ENCODE measurements at regions not wholly inside any gene's neighbourhood (a gene's known extent, or its start where the extent isn't known, plus 50 kb on each side); places are given as distances from the start of the nearest gene placed in this dataset.
A peak's percentile ranks its signal among the peaks of the same experiment; 100 is the strongest.

- peaks cover 28% of the 10 kb centered on the region for H3K4me1 ChIP-seq (ENCODE audit: control insufficient read depth, insufficient read depth, low read length, unreplicated experiment)
- H3K79me2 ChIP-seq (ENCODE audit: control insufficient read depth, insufficient read depth, low read length, unreplicated experiment), result no peaks in the 10 kb centered on the region
- peak overlapping the region; percentile 99 for H3K27ac ChIP-seq (ENCODE audit: low read depth, low read length)
- H3K4me3 ChIP-seq (ENCODE audit: low read depth, low read length), result peak overlapping the region; percentile 38
- H2AFZ ChIP-seq (ENCODE audit: low read length, unreplicated experiment), result peak overlapping the region; percentile 10
- H3K27me3 ChIP-seq (ENCODE audit: insufficient read depth, low read length), result no peaks in the 10 kb centered on the region
- H3K36me3 ChIP-seq (ENCODE audit: insufficient read depth, low read length), result no peaks in the 10 kb centered on the region
These were observed 128.1 kb upstream of the RPS23 start for GRCh38 chr5:82406205-82406773.

GRCh38 chr5:82405618-82406204 lies 127.6 kb upstream of the RPS23 start:
- peaks cover 28% of the 10 kb centered on the region for H3K4me1 ChIP-seq (ENCODE audit: control insufficient read depth, insufficient read depth, low read length, unreplicated experiment)
- H3K27ac ChIP-seq (ENCODE audit: low read depth, low read length), result peak overlapping the region; percentile 99

GRCh38 chr5:82405161-82405560 lies 127.0 kb upstream of the RPS23 start:
- Histone ChIP-seq H3K36me3 (ENCODE audit: insufficient read depth, low read length) (no peaks in the 10 kb centered on the region), H2AFZ (ENCODE audit: low read length, unreplicated experiment) (no peak overlapping the region), H3K4me3 (ENCODE audit: low read depth, low read length) (peak overlapping the region; percentile 48)

More at GRCh38 chr5:82405618-82406204, 127.6 kb upstream of the RPS23 start:
- Histone ChIP-seq H3K36me3 (ENCODE audit: insufficient read depth, low read length) (no peaks in the 10 kb centered on the region), H3K27me3 (ENCODE audit: insufficient read depth, low read length) (no peaks in the 10 kb centered on the region), H3K79me2 (ENCODE audit: control insufficient read depth, insufficient read depth, low read length, unreplicated experiment) (no peaks in the 10 kb centered on the region), H3K4me3 (ENCODE audit: low read depth, low read length) (peak overlapping the region; percentile 48), H2AFZ (ENCODE audit: low read length, unreplicated experiment) (no peak overlapping the region)

GRCh38 chr5:82404382-82404945 lies 126.3 kb upstream of the RPS23 start:
- no peak overlapping the region for H2AFZ ChIP-seq (ENCODE audit: low read length, unreplicated experiment)
- H3K4me1 ChIP-seq (ENCODE audit: control insufficient read depth, insufficient read depth, low read length, unreplicated experiment), result peaks cover 28% of the 10 kb centered on the region
- H3K27ac ChIP-seq (ENCODE audit: low read depth, low read length), result peak overlapping the region; percentile 99
- H3K36me3 ChIP-seq (ENCODE audit: insufficient read depth, low read length), result no peaks in the 10 kb centered on the region
- H3K27me3 ChIP-seq (ENCODE audit: insufficient read depth, low read length), result no peaks in the 10 kb centered on the region
- no peaks in the 10 kb centered on the region for H3K79me2 ChIP-seq (ENCODE audit: control insufficient read depth, insufficient read depth, low read length, unreplicated experiment)
- peak overlapping the region; percentile 48; the same call in 1 of the 2 replicates for H3K4me3 ChIP-seq (ENCODE audit: low read depth, low read length)

More at GRCh38 chr5:82405161-82405560, 127.0 kb upstream of the RPS23 start:
- peaks cover 28% of the 10 kb centered on the region for H3K4me1 ChIP-seq (ENCODE audit: control insufficient read depth, insufficient read depth, low read length, unreplicated experiment)
- peak overlapping the region; percentile 99 for H3K27ac ChIP-seq (ENCODE audit: low read depth, low read length)
- H3K79me2 ChIP-seq (ENCODE audit: control insufficient read depth, insufficient read depth, low read length, unreplicated experiment), result no peaks in the 10 kb centered on the region
- H3K27me3 ChIP-seq (ENCODE audit: insufficient read depth, low read length), result no peaks in the 10 kb centered on the region

GRCh38 chr5:82403724-82404123 lies 125.6 kb upstream of the RPS23 start:
- Histone ChIP-seq H3K4me3 (ENCODE audit: low read depth, low read length) (no peak overlapping the region), H2AFZ (ENCODE audit: low read length, unreplicated experiment) (no peak overlapping the region), H3K27me3 (ENCODE audit: insufficient read depth, low read length) (no peaks in the 10 kb centered on the region), H3K36me3 (ENCODE audit: insufficient read depth, low read length) (no peaks in the 10 kb centered on the region), H3K27ac (ENCODE audit: low read depth, low read length) (peak overlapping the region; percentile 99; the same call in 1 of the 2 replicates), H3K4me1 (ENCODE audit: control insufficient read depth, insufficient read depth, low read length, unreplicated experiment) (peaks cover 31% of the 10 kb centered on the region), H3K79me2 (ENCODE audit: control insufficient read depth, insufficient read depth, low read length, unreplicated experiment) (no peaks in the 10 kb centered on the region)

GRCh38 chr5:82403026-82403425 lies 124.9 kb upstream of the RPS23 start:
- Histone ChIP-seq H3K36me3 (ENCODE audit: insufficient read depth, low read length) (no peaks in the 10 kb centered on the region), H3K4me3 (ENCODE audit: low read depth, low read length) (no peak overlapping the region), H3K79me2 (ENCODE audit: control insufficient read depth, insufficient read depth, low read length, unreplicated experiment) (no peaks in the 10 kb centered on the region), H3K27me3 (ENCODE audit: insufficient read depth, low read length) (no peaks in the 10 kb centered on the region), H3K4me1 (ENCODE audit: control insufficient read depth, insufficient read depth, low read length, unreplicated experiment) (peaks cover 37% of the 10 kb centered on the region), H3K27ac (ENCODE audit: low read depth, low read length) (no peak overlapping the region), H2AFZ (ENCODE audit: low read length, unreplicated experiment) (no peak overlapping the region)

GRCh38 chr5:82399111-82399510 lies 121.0 kb upstream of the RPS23 start:
- H2AFZ ChIP-seq (ENCODE audit: low read length, unreplicated experiment), result no peak overlapping the region
- H3K27me3 ChIP-seq (ENCODE audit: insufficient read depth, low read length), result no peaks in the 10 kb centered on the region
- no peaks in the 10 kb centered on the region for H3K79me2 ChIP-seq (ENCODE audit: control insufficient read depth, insufficient read depth, low read length, unreplicated experiment)
- H3K4me1 ChIP-seq (ENCODE audit: control insufficient read depth, insufficient read depth, low read length, unreplicated experiment), result peaks cover 26% of the 10 kb centered on the region
- H3K27ac ChIP-seq (ENCODE audit: low read depth, low read length), result no peak overlapping the region
- no peak overlapping the region for H3K4me3 ChIP-seq (ENCODE audit: low read depth, low read length)
- H3K36me3 ChIP-seq (ENCODE audit: insufficient read depth, low read length), result no peaks in the 10 kb centered on the region

GRCh38 chr5:82397741-82398320 lies 119.7 kb upstream of the RPS23 start:
- Histone ChIP-seq H3K79me2 (ENCODE audit: control insufficient read depth, insufficient read depth, low read length, unreplicated experiment) (no peaks in the 10 kb centered on the region), H3K36me3 (ENCODE audit: insufficient read depth, low read length) (no peaks in the 10 kb centered on the region), H3K4me1 (ENCODE audit: control insufficient read depth, insufficient read depth, low read length, unreplicated experiment) (peaks cover 26% of the 10 kb centered on the region), H3K27ac (ENCODE audit: low read depth, low read length) (peak overlapping the region; percentile 93), H2AFZ (ENCODE audit: low read length, unreplicated experiment) (no peak overlapping the region), H3K27me3 (ENCODE audit: insufficient read depth, low read length) (no peaks in the 10 kb centered on the region), H3K4me3 (ENCODE audit: low read depth, low read length) (0 out of 2 replicates have a peak overlapping the region, but pooled peaks have one; percentile 11)

- H3K27ac ChIP-seq (ENCODE audit: low read depth, low read length), result peak overlapping the region; percentile 93
- H3K4me1 ChIP-seq (ENCODE audit: control insufficient read depth, insufficient read depth, low read length, unreplicated experiment), result peaks cover 26% of the 10 kb centered on the region
- peak overlapping the region; percentile 11; the same call in 1 of the 2 replicates for H3K4me3 ChIP-seq (ENCODE audit: low read depth, low read length)
- no peaks in the 10 kb centered on the region for H3K36me3 ChIP-seq (ENCODE audit: insufficient read depth, low read length)
- no peaks in the 10 kb centered on the region for H3K79me2 ChIP-seq (ENCODE audit: control insufficient read depth, insufficient read depth, low read length, unreplicated experiment)
- no peaks in the 10 kb centered on the region for H3K27me3 ChIP-seq (ENCODE audit: insufficient read depth, low read length)
- peak overlapping the region; percentile 34 for H2AFZ ChIP-seq (ENCODE audit: low read length, unreplicated experiment)
These were observed 118.8 kb upstream of the RPS23 start for GRCh38 chr5:82396871-82397514.

- no peaks in the 10 kb centered on the region for H3K36me3 ChIP-seq (ENCODE audit: insufficient read depth, low read length)
- peak overlapping the region; percentile 93 for H3K27ac ChIP-seq (ENCODE audit: low read depth, low read length)
- no peaks in the 10 kb centered on the region for H3K27me3 ChIP-seq (ENCODE audit: insufficient read depth, low read length)
- H3K79me2 ChIP-seq (ENCODE audit: control insufficient read depth, insufficient read depth, low read length, unreplicated experiment), result no peaks in the 10 kb centered on the region
- H2AFZ ChIP-seq (ENCODE audit: low read length, unreplicated experiment), result no peak overlapping the region
- H3K4me3 ChIP-seq (ENCODE audit: low read depth, low read length), result peak overlapping the region; percentile 7; the same call in 1 of the 2 replicates
- peaks cover 26% of the 10 kb centered on the region for H3K4me1 ChIP-seq (ENCODE audit: control insufficient read depth, insufficient read depth, low read length, unreplicated experiment)
These were observed 118.2 kb upstream of the RPS23 start for GRCh38 chr5:82396396-82396795.

All from ACC112 (cell line).